Heart left ventricle (tissue), 16 donors: ENCODE measurements at regions not wholly inside any gene's neighbourhood (a gene's known extent, or its start where the extent isn't known, plus 50 kb on each side); places are given as distances from the start of the nearest gene placed in this dataset.
A peak's percentile ranks its signal among the peaks of the same experiment; 100 is the strongest.

ENCODE experiments used
- ATAC-seq, 4 donors: fragments of 200-7000 bp; cut with Tn5 transposase; one replicate each; pipeline ENCODE4 v1.9.1; 2020 to 2022; ENCODE audit warnings: moderate library complexity in 4 of 4, mild to moderate bottlenecking in 3 of 4, moderate number of reproducible peaks in 1 of 4
- DNase-seq, 5 donors: peaks; one replicate each; pipeline ENCODE4 v3.0.0-alpha.2; 2020
- H3K27ac ChIP-seq, 12 donors: fragments of 200-600 bp; sonication (generic) in 4 of 12; one replicate each; pipeline versions ENCODE4 v1.5.0 to v1.8.0; 2016 to 2022; ENCODE audit warnings: mild to moderate bottlenecking in 2 of 12
- H3K27me3 ChIP-seq, 9 donors: fragments of 200-600 bp; sonication (generic) in 2 of 9; one replicate each; pipeline versions ENCODE4 v1.5.1 to v1.8.0; 2016 to 2022; ENCODE audit warnings: mild to moderate bottlenecking in 3 of 9
- H3K36me3 ChIP-seq, 9 donors: fragments of 200-600 bp; sonication (generic) in 2 of 9; one replicate each; pipeline versions ENCODE4 v1.5.0 to v1.8.0; 2018 to 2022; ENCODE audit warnings: mild to moderate bottlenecking in 2 of 9
- H3K4me1 ChIP-seq, 12 donors: fragments of 200-600 bp; sonication (generic) in 4 of 12; one replicate each; pipeline versions ENCODE4 v1.5.0 to v1.8.0; 2016 to 2022; ENCODE audit warnings: mild to moderate bottlenecking in 3 of 12
- H3K4me3 ChIP-seq, 12 donors: fragments of 200-600 bp; sonication (generic) in 4 of 12; one replicate each; pipeline versions ENCODE4 v1.5.0 to v1.8.0; 2017 to 2022; ENCODE audit warnings: mild to moderate bottlenecking in 9 of 12, moderate library complexity in 4 of 12
- H3K9me3 ChIP-seq, 12 donors: fragments of 200-600 bp; sonication (generic) in 4 of 12; one replicate each; pipeline versions ENCODE4 v1.5.0 to v1.8.0; 2016 to 2022; ENCODE audit warnings: mild to moderate bottlenecking in 1 of 12
- POLR2A ChIP-seq, 2 donors: fragments of 450-650 bp; IDR thresholded peaks; one replicate each; pipeline ENCODE4 v1.6.1; 2017; ENCODE audit warnings: antibody characterized with exemption in 2 of 2, mild to moderate bottlenecking in 2 of 2, moderate library complexity in 2 of 2
- whole genome bisulfite sequencing, 4 donors: extraction: QIAGEN DNeasy Blood & Tissue Kit in 2 of 4; methylation state at CpG; one replicate each; pipeline versions ENCODE4 v1.1.5 to v1.1.7; 2013 to 2018; 5-methylcytosine and 5-hydroxymethylcytosine counted together
- intact Hi-C, 10 donors: fragments of 100-400 bp; cut with DNase I; formaldehyde crosslinking; loops; one replicate each; pipeline versions ENCODE4 v1.11.1 to v1.14.2; 2022
- TF ChIP-seq, protein P1 (sequence below), 12 donors: fragments of 200-600 bp; sonication (generic) in 4 of 12; IDR thresholded peaks; one replicate each; pipeline versions ENCODE4 v1.5.0 to v1.8.0; 2018 to 2022; ENCODE audit warnings: antibody characterized with exemption in 12 of 12, mild to moderate bottlenecking in 5 of 12
- donor health status: ischemic (EF 13 %, LVEDD 7.1; RV severe dilation, severe dysfunction).
- donor health status: healthy with polysubstance abuse.
- donor health status: DM: no; HTN: yes; CAD: no.
- donor health status: DM: no; HTN: no; CAD: no.
- donor health status: ischemic (EF 25% LVEDD 6.9; RV normal size, moderate dysfunction).
- donor health status: ischemic (EF 25% LVEDD 5.7; RV mildly dilated, moderate dysfunction).
- donor health status: healthy.
- donor health status: DM: yes; HTN: yes; CAD: no.
- donor health status: ischemic (EF 35%, LVEDD 5.7; RV mildly dilated, moderate dysfunction).
- donor health status: nonischemic (EF 11% LVEDD 7.7; RV severe dilation, severe dysfunction).
- donor health status: DM: yes; HTN: yes; CAD: no.
- donor health status: PGD.
- donor health status: ischemic (EF 29% LVEDD 5.4; RV normal size, mild dysfunction).
- donor health status: nonischemic (EF 23%, LVEDD 6.1; RV moderate dilation, normal function).

DNA sequence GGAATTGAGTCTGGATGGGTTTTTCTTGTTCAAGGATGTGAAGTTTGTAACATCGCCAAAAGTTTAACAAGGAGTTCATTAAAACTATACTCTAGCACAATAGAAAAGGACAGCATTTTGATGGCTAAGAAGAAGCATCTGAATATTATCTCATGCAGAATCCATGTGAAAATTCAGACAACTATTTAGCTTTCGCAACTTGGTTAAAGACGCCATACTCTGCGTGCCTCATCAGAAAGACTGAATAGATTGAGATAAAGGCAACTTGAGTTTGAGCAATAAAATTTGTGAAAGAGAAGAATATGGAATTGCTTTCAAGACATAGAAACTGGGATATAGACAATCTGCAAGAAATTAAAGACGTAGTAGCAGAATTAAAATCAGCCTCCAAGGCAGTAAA, 151.1 kb upstream of the MYOCD start:
- no peaks in the 10 kb centered on the region for H3K36me3 ChIP-seq
- H3K4me1 ChIP-seq, result no peaks in the 10 kb centered on the region
- no peaks in the 10 kb centered on the region for H3K9me3 ChIP-seq
- intact Hi-C loops, result no loop called here
- WGBS, 4 donors, result 88 to 95% (median 92%) methylated on average over 5 of the region's 5 CpGs
- TF ChIP-seq POLR2A (IDR thresholded peaks at IDR 0.05), result no peak
- TF ChIP-seq, protein P1, sequence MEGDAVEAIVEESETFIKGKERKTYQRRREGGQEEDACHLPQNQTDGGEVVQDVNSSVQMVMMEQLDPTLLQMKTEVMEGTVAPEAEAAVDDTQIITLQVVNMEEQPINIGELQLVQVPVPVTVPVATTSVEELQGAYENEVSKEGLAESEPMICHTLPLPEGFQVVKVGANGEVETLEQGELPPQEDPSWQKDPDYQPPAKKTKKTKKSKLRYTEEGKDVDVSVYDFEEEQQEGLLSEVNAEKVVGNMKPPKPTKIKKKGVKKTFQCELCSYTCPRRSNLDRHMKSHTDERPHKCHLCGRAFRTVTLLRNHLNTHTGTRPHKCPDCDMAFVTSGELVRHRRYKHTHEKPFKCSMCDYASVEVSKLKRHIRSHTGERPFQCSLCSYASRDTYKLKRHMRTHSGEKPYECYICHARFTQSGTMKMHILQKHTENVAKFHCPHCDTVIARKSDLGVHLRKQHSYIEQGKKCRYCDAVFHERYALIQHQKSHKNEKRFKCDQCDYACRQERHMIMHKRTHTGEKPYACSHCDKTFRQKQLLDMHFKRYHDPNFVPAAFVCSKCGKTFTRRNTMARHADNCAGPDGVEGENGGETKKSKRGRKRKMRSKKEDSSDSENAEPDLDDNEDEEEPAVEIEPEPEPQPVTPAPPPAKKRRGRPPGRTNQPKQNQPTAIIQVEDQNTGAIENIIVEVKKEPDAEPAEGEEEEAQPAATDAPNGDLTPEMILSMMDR (IDR thresholded peaks at IDR 0.05), result no peak
- ATAC-seq (no peak), DNase-seq (no peak)
- no peak overlapping the region for H3K4me3 ChIP-seq
- H3K27ac ChIP-seq, result peak overlapping the region in 1 of 12 donors; percentile 8
- H3K27me3 ChIP-seq, result no peaks in the 10 kb centered on the region

DNA sequence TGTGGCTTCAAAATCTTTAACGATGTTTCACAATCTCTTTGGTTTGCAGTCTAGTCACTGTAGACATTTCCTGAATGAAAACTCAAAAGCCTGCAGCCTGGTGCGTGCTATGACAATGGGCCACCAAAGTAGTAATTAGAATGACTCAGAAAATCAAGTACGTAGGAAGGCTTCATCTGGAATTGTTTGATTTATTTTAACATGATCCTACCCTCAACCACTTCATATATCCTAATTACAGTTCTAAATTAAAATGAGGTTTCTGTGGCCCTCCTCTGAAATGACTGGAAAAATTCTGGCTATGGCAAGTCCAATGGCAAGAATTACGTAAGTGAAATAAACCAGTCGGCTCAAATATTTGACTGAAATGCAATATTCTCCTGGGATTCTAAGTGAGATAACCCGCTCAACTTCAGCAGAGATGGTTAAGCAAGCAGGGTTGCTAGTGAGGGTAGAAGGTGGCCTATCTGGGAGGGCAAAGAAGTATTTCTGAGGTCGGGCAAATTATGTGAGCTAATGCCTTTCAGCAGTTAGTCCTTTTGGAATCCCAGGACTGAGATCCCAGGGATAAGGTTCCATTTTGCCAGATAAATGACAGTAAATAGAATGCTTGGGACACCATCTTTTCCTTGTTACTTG, 145.6 kb upstream of the MYOCD start:
- Histone ChIP-seq H3K4me3 (no peak overlapping the region), H3K27ac (peak overlapping the region in 1 of 12 donors; percentile 47), H3K4me1 (peaks cover 0 to 9% (median 0%) of the 10 kb centered on the region in 12 donors), H3K36me3 (no peaks in the 10 kb centered on the region), H3K9me3 (no peaks in the 10 kb centered on the region), H3K27me3 (no peaks in the 10 kb centered on the region)
- no peak for DNase-seq
- TF ChIP-seq, protein P1 (IDR thresholded peaks at IDR 0.05), result no peak
- TF ChIP-seq POLR2A (IDR thresholded peaks at IDR 0.05), result no peak
- no peak for ATAC-seq
- WGBS, 4 donors, result 82 to 87% (median 85%) methylated on average over 7 of the region's 7 CpGs
- intact Hi-C loops, result no loop called here

DNA sequence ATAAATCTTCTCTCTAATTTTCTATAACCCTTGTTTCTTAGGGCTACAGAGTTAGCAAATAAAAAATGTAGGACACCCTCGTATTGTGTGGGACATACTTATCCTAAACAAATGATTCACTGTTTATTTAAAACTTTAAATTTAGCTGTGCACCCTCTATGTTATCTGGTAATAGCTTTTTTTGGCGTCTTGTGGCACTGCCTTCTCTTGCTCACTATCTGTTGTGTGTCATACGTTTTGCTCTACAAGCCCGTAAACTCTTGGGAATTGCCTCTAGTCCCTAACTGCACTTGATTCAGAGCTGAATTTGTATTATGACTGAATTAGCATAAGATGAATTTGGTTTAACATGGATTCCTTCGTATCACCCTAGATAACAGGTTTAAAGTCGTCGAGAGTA, 144.3 kb upstream of the MYOCD start:
- TF ChIP-seq POLR2A (IDR thresholded peaks at IDR 0.05), result no peak
- TF ChIP-seq, protein P1 (IDR thresholded peaks at IDR 0.05), result no peak
- no peak for DNase-seq
- WGBS, 4 donors, result 33 to 56% (median 50%) methylated on average over 7 of the region's 7 CpGs
- no peaks in the 10 kb centered on the region for H3K36me3 ChIP-seq
- peak overlapping the region in 1 of 12 donors; percentile 47 for H3K27ac ChIP-seq
- no peak for ATAC-seq
- intact Hi-C loops, result no loop called here
- H3K4me1 ChIP-seq, result peaks cover 0 to 9% (median 0%) of the 10 kb centered on the region in 12 donors
- H3K27me3 ChIP-seq, result no peaks in the 10 kb centered on the region
- no peaks in the 10 kb centered on the region for H3K9me3 ChIP-seq
- H3K4me3 ChIP-seq, result no peak overlapping the region

DNA sequence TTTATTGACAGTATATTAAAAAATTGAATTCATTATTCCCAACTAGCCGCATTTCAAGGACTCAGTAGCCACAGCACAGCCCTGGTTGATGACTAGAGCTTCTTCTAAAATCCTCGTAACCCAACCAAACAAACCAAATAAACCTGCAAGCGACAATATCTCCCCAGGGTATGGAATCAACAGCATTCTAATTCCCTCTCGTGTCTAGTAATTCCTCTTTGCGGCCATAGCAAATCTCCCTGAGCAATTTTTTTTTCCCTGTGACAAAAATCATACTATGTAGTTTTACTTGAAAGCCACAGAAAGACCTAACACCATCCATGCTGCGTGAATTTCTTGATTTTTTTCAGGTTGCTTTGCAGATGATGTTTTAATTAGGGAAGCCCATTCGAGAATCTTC, 143.4 kb upstream of the MYOCD start:
- intact Hi-C loops, result no loop called here
- H3K27ac ChIP-seq, result peak overlapping the region in 1 of 12 donors; percentile 47
- H3K36me3 ChIP-seq, result no peaks in the 10 kb centered on the region
- no peaks in the 10 kb centered on the region for H3K27me3 ChIP-seq
- H3K9me3 ChIP-seq, result no peaks in the 10 kb centered on the region
- WGBS, 4 donors, result 75 to 85% (median 83%) methylated on average over 7 of the region's 7 CpGs
- no peak for TF ChIP-seq POLR2A (IDR thresholded peaks at IDR 0.05)
- TF ChIP-seq, protein P1 (IDR thresholded peaks at IDR 0.05), result no peak
- peaks cover 0 to 9% (median 0%) of the 10 kb centered on the region in 12 donors for H3K4me1 ChIP-seq
- DNase-seq, result no peak
- no peak for ATAC-seq
- no peak overlapping the region for H3K4me3 ChIP-seq
